ENCODE measurements at regions not wholly inside any gene's neighbourhood (a gene's known extent, or its start where the extent isn't known, plus 50 kb on each side); places are given as distances from the start of the nearest gene placed in this dataset.

- TF ChIP-seq, protein P1, sequence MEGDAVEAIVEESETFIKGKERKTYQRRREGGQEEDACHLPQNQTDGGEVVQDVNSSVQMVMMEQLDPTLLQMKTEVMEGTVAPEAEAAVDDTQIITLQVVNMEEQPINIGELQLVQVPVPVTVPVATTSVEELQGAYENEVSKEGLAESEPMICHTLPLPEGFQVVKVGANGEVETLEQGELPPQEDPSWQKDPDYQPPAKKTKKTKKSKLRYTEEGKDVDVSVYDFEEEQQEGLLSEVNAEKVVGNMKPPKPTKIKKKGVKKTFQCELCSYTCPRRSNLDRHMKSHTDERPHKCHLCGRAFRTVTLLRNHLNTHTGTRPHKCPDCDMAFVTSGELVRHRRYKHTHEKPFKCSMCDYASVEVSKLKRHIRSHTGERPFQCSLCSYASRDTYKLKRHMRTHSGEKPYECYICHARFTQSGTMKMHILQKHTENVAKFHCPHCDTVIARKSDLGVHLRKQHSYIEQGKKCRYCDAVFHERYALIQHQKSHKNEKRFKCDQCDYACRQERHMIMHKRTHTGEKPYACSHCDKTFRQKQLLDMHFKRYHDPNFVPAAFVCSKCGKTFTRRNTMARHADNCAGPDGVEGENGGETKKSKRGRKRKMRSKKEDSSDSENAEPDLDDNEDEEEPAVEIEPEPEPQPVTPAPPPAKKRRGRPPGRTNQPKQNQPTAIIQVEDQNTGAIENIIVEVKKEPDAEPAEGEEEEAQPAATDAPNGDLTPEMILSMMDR (IDR thresholded peaks at IDR 0.05; ENCODE audit: low read depth, low read length, missing input control) = no peak
- no peak for TF ChIP-seq REST (IDR thresholded peaks at IDR 0.05)
- TF ChIP-seq GABPA (IDR thresholded peaks at IDR 0.05 in 1 of 2, conservative IDR thresholded peaks at IDR 0.05 in 1 of 2) = no peak
- TF ChIP-seq, protein P2, sequence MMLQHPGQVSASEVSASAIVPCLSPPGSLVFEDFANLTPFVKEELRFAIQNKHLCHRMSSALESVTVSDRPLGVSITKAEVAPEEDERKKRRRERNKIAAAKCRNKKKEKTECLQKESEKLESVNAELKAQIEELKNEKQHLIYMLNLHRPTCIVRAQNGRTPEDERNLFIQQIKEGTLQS (IDR thresholded peaks at IDR 0.05) = no peak
- TF ChIP-seq YY1 (IDR thresholded peaks at IDR 0.05) = no peak
These were observed 822.4 kb upstream of the CADM2 start for GRCh38 chr3:84136425-84136824.

All from liver (tissue), 3 donors.